Left cardiac atrium (tissue), 4 donors: ENCODE measurements at regions not wholly inside any gene's neighbourhood (a gene's known extent, or its start where the extent isn't known, plus 50 kb on each side); places are given as distances from the start of the nearest gene placed in this dataset.

Experiments used
- ATAC-seq, 2 donors: fragments of 200-7000 bp; cut with Tn5 transposase; one replicate each; pipeline ENCODE4 v1.9.1; 2020; ENCODE audit warnings: mild to moderate bottlenecking in 2 of 2, moderate library complexity in 2 of 2
- DNase-seq: peaks from one replicate; pipeline ENCODE4 v3.0.0-alpha.2; 2020
- intact Hi-C, 2 donors: fragments of 100-400 bp; cut with DNase I; formaldehyde crosslinking; loops; one replicate each; pipeline versions ENCODE4 v1.14.1 to v1.15.1; 2022 to 2023
- donor health status: DM: no; HTN: yes; CAD: no.
- donor health status: DM: no; HTN: yes; CAD: no; lungs with severe emphysema.
- donor health status: DM: yes; HTN: yes; CAD: no.
- donor health status: Dilated cardiomyopathy.

DNA sequence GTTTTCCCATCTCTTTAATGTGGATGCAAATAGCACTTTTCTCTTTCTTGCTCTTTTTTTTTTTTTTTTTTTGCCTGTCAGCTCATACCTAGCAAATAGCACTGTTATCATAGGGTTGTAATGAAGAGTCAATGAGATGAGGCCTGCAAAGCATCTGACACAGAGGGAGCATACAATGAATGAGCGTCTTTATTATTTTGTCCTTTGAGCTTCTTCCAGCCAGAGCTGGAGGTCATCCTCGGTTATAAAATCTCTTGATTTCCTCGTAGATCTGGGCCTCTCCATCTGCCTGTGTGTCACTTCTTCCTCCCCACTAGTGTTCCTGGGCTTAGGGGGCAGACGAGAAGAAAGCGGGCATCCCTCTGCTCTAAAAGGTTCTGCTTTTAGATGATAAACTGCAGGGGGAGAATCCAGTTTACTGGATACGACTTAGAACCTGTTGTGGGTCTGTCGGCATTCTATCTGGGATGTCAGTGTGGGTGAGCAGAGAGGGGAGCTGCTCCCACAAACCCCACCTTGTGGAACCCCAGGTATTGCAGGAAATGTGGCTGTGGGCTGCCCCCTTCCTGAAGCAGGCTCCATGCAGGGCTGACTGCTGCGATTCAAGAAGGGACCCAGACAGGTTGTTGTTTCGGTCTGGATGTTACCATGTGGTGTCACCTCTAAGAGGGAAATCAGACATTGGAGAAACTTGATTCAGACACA is 135.8 kb upstream of the GPR26 start:
- intact Hi-C loops, result no loop called here
- DNase-seq, result no peak
- ATAC-seq, result no peak

DNA sequence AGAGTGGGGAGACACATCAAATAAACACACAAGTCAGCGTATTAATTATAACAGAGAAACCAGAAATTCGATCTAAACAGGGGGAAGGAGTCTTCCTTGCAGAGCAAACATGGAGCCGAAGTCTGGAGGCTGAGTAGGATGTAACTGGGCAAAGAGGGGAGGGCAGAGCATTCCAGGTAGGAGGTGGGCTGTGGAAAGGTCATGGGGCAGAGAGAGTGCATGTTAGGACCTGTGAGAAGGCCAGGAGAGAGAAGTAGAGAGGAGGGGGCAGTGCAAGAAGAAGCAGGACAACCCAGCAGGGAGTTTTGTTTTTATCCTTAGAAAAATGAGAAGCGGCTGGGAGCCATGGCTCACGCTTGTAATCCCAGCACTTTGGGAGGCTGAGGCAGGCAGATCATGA is 130.8 kb upstream of the GPR26 start:
- intact Hi-C loops, result no loop called here
- ATAC-seq (no peak), DNase-seq (no peak)

DNA sequence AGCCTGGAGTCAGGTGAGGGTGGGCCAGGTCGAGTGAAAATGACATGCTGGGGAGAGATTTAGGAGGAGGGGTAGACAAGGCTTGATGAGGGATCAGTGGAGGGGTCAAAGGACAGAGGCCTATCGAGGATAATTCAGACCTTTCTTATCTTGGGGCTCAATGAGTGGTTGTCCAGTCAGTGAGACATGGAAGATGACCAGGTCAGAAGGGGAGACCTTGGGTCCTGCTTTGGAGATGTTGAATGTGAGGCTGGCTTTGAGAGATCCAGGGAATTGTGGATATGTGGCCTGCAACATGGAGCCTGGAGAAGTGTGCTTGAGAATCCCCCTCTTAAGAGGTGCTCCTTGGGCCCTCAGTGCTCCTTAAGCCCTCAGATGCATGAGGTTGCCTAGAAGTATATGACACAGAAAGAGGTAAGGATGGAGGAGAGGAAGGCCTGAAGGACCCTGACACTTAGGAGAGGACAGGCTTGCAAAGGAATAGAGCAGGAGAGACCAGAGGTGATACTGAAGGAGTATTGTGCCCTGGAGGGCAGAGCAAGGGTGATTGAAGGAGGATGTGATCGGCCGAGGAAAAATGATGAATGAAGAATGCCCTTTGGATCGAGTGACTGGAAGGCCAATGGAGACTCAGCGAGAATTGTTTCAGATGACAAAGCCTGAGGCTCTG is 129.8 kb upstream of the GPR26 start:
- ATAC-seq (no peak), DNase-seq (no peak)
- intact Hi-C loops, result no loop called here

DNA sequence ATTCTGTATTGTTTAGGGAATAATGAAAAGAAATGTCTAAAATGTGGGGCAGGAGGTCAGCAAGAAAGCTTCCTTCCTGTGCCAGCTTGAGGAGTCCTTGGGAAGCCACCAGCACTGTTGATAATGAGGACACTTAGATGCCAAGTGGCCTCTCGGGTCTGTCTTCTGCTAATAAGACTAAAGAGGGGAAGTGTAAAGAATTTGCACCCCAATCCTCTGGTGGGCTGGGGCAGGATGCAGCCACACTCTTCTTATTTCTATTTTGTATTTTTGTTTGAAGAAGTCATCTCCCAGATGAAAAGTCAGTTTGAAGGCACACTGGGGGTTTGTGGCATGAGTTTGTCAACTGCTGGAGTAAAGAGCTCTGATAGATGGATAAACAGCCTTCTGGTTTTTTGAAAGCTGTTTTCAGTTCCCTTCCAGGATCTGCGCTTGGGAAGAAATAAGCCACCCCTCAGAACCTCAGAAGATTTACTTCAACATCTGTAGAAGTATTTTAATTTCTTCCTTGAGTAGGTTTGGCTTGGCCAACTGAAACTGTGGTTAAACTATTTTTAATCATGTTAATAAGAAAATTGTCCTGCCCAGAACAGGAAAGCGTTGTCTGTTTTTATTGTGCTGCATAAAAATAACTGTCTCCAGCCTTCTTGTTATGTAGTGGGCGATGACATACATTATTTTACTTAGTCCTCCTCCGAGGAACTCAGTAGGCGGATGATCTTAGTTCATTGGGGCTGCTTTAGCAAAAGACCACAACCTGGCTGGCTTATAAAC is 128.8 kb upstream of the GPR26 start:
- no peak for DNase-seq
- ATAC-seq, result no peak
- intact Hi-C loops, result no loop called here

DNA sequence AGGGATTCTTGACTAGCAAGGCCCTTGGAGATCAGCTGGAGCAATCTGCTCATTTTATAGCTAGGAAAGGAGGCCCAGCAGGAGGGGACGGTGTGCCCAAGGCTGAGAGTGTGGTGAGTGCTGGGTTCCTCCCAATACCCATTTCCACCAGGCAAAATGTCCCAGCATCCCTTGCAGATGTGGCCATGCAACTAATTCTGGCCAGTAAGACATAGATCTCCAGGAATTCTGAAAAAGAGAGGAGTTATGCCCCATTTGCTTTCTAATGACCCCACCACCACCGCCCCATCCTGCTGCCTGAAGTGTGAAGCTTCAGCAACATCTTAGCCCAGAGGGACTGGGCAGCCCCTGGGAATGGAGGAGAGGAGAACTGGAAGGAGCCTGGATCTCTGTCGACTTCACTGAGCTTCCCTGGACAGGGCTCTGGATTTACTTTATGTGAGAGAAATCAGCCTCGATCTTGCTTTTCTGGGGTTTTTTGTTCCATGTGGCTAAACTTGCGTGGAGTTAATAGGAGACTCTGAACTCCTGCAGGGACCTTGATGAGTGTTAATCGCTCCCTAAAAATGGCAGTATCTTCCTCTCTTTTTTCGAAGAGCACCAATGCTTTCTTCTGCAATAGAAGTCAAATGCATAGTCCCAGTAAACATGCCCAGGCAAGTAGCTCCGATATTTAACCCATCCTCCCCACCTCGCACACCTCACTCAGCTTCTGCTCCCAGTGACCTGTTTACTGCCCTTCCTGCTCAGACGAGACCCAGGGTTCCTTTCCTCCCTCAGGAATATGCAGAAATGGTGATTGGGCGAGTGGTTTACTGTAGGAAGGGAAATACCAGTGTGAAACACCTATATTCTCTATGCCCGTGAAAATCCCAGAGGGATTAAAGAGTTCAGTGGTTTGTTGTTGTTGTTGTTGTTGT is 127.5 kb upstream of the GPR26 start:
- ATAC-seq, result no peak
- DNase-seq, result no peak
- intact Hi-C loops, result no loop called here

GRCh38 chr10:123544986-123545385 is 121.2 kb upstream of the GPR26 start:
- DNase-seq (no peak), ATAC-seq (no peak)
- intact Hi-C loops, result no loop called here

- intact Hi-C loops, result no loop called here
- DNase-seq (no peak), ATAC-seq (no peak)
These were observed 117.4 kb upstream of the GPR26 start for GRCh38 chr10:123548770-123549169.

DNA sequence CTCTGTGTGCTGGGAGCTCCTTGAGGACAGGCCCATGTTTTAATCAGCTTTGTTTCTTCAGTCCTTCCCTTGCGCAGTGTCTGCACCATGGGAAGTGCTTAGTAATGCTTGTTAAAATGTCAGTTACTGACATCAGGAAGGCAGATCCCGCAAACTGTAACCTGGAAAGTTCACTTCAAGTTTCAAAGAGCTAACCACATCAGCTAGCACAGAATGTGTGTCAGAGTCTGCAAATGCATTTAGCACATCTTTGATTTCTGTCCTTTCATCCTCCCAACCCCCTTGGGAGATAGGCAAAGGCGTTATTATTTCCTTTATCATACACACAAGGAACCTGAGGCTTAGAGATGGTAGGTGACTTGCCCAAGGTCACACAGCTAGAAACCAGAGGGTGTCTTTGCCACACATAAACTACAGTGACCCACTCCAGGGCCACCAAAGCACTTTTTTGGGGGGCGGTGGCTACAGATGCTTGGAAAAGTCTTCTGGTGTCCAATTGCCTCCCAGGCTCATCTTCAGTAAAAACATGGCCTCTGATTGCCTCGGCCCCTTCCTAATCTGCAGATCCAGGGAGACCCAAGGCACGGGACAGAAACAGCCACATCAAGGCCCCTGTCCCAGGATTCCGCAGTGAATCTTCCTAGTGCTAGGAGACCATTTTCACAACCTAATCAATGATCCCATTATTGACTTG is 116.2 kb upstream of the GPR26 start:
- DNase-seq, result no peak
- intact Hi-C loops, result no loop called here
- no peak for ATAC-seq

- DNase-seq, result no peak
- no peak for ATAC-seq
- intact Hi-C loops, result no loop called here
These were observed 115.5 kb upstream of the GPR26 start for GRCh38 chr10:123550675-123551096.

GRCh38 chr10:123551259-123551658 is 114.9 kb upstream of the GPR26 start:
- ATAC-seq (no peak), DNase-seq (no peak)
- intact Hi-C loops, result no loop called here

- DNase-seq (no peak), ATAC-seq (no peak)
- intact Hi-C loops, result no loop called here
These were observed 113.2 kb upstream of the GPR26 start for GRCh38 chr10:123552760-123553554.

GRCh38 chr10:123553810-123554430 is 112.2 kb upstream of the GPR26 start:
- intact Hi-C loops, result no loop called here
- no peak for ATAC-seq
- no peak for DNase-seq

- intact Hi-C loops, result loop anchor here (5.0 kb wide), 3 partner anchors 422 to 907 kb away; no protein-coding TSS in a partner anchor
- DNase-seq (no peak), ATAC-seq (no peak)
These were observed 111.5 kb upstream of the GPR26 start for GRCh38 chr10:123554656-123555055.

- ATAC-seq, result no peak
- DNase-seq, result no peak
- intact Hi-C loops, result loop anchor here (5.0 kb wide), 3 partner anchors 423 to 908 kb away; no protein-coding TSS in a partner anchor
These were observed 110.5 kb upstream of the GPR26 start for GRCh38 chr10:123555616-123556015.

GRCh38 chr10:123556049-123556448 is 110.1 kb upstream of the GPR26 start:
- intact Hi-C loops, result loop anchor here (5.0 kb wide), 3 partner anchors 424 to 909 kb away; no protein-coding TSS in a partner anchor
- ATAC-seq (no peak), DNase-seq (no peak)

GRCh38 chr10:123556736-123557135 is 109.4 kb upstream of the GPR26 start:
- no peak for DNase-seq
- ATAC-seq, result no peak
- intact Hi-C loops, result loop anchor here (5.0 kb wide), 3 partner anchors 424 to 909 kb away; no protein-coding TSS in a partner anchor
